Upper lobe of left lung (tissue), 6 donors: ENCODE measurements at regions not wholly inside any gene's neighbourhood (a gene's known extent, or its start where the extent isn't known, plus 50 kb on each side); places are given as distances from the start of the nearest gene placed in this dataset.

Experiments
- ATAC-seq, 2 donors: fragments of 200-7000 bp; cut with Tn5 transposase; one replicate each; pipeline ENCODE4 v1.9.1; 2022; ENCODE audit warnings: mild to moderate bottlenecking in 2 of 2, moderate library complexity in 2 of 2; ENCODE audit not compliant: low FRiP score in 2 of 2
- DNase-seq, 2 donors: peaks; one replicate each; pipeline ENCODE4 v3.0.0-alpha.2; 2019 to 2020
- H3K27ac ChIP-seq, 4 donors: fragments of 200-600 bp; sonication (generic); one replicate each; pipeline ENCODE4 v1.5.1; 2016 to 2019
- H3K27me3 ChIP-seq, 4 donors: fragments of 200-600 bp; sonication (generic); one replicate each; pipeline ENCODE4 v1.5.1; 2017 to 2019
- H3K36me3 ChIP-seq, 4 donors: fragments of 200-600 bp; sonication (generic); one replicate each; pipeline ENCODE4 v1.5.1; 2016 to 2019
- H3K4me1 ChIP-seq, 4 donors: fragments of 200-600 bp; sonication (generic); one replicate each; pipeline ENCODE4 v1.5.1; 2018 to 2019
- H3K4me3 ChIP-seq, 4 donors: fragments of 200-600 bp; sonication (generic); one replicate each; pipeline ENCODE4 v1.5.1; 2017 to 2019; ENCODE audit warnings: mild to moderate bottlenecking in 2 of 4, moderate library complexity in 1 of 4
- H3K9me3 ChIP-seq, 4 donors: fragments of 200-600 bp; sonication (generic); one replicate each; pipeline ENCODE4 v1.5.1; 2018 to 2019
- EP300 ChIP-seq, 4 donors: sonication (generic); formaldehyde crosslinking; IDR thresholded peaks; one replicate each; pipeline ENCODE4 v1.5.1; 2017; ENCODE audit warnings: antibody characterized with exemption in 4 of 4, control low read depth in 2 of 4
- POLR2A ChIP-seq, 4 donors: fragments of 450-650 bp; IDR thresholded peaks; one replicate each; pipeline ENCODE4 v1.5.1; 2016 to 2017; ENCODE audit warnings: antibody characterized with exemption in 4 of 4, mild to moderate bottlenecking in 2 of 4
- POLR2AphosphoS5 ChIP-seq, 2 donors: sonication (generic); formaldehyde crosslinking; IDR thresholded peaks; one replicate each; pipeline ENCODE4 v1.5.1; 2017; ENCODE audit warnings: antibody characterized with exemption in 2 of 2
- WGBS, 2 donors: methylation state at CpG; one replicate each; pipeline ENCODE4 v1.1.5; 2017 to 2018; 5-methylcytosine and 5-hydroxymethylcytosine counted together
- TF ChIP-seq, protein P1 (sequence below), 6 experiments: fragments of 450-650 bp in 4 of 6; fragments of 200-600 bp in 2 of 6; sonication (generic) in 2 of 6; IDR thresholded peaks; one replicate each; pipeline ENCODE4 v1.5.1; 2016 to 2019; ENCODE audit warnings: antibody characterized with exemption in 6 of 6
- donor health status: DM: no; HTN: no; CAD: no; lungs with moderate emphysema.
- donor health status: DM: no; HTN: yes; CAD: no; lungs with severe emphysema.

DNA sequence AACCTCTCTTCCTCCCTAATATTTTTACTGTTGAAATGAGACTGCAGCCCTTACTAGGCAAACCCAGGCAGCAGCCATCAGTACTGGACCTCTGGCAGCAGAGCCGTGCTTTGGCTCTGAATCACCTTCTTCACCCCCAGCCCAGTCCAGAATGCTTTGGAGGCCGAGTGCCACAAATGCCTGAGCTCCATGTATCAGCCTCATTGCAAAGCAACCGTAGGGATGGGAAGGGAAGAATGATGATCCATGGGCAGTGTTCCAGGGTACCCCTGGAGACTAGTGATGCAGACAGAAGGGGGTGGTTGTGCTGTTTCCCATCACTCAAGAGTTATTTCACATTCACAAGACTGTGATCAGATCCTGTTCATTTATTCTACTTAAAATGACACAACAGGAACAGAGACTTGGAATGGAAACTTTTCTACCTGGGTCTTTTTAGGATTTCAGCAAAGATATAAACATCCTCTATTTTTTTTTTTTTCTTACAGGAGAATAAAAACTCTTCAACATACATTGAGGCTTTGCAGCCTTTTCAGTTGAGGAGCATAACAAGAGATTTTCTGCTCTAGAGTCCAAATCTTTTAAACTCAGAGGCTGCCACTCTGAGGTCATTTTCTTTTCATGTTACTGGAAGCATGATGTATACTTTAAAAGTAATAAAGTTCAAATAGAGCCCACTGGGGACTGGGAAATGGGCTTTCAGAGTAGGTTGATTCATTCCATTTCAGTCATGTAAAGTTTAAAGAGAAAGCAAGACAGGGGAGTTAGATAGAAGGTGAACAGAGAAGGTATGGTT, 138.3 kb downstream of the KCNJ2 start:
- H3K4me3 ChIP-seq: no peak overlapping the region
- no peaks in the 10 kb centered on the region for H3K27me3 ChIP-seq
- DNase-seq (no peak), ATAC-seq (no peak)
- no peaks in the 10 kb centered on the region for H3K36me3 ChIP-seq
- no peak overlapping the region for H3K27ac ChIP-seq
- H3K9me3 ChIP-seq: no peaks in the 10 kb centered on the region
- WGBS, 2 donors: 84 to 87% methylated on average over 3 of the region's 3 CpGs
- TF ChIP-seq POLR2AphosphoS5 (IDR thresholded peaks at IDR 0.05): no peak
- TF ChIP-seq, protein P1, sequence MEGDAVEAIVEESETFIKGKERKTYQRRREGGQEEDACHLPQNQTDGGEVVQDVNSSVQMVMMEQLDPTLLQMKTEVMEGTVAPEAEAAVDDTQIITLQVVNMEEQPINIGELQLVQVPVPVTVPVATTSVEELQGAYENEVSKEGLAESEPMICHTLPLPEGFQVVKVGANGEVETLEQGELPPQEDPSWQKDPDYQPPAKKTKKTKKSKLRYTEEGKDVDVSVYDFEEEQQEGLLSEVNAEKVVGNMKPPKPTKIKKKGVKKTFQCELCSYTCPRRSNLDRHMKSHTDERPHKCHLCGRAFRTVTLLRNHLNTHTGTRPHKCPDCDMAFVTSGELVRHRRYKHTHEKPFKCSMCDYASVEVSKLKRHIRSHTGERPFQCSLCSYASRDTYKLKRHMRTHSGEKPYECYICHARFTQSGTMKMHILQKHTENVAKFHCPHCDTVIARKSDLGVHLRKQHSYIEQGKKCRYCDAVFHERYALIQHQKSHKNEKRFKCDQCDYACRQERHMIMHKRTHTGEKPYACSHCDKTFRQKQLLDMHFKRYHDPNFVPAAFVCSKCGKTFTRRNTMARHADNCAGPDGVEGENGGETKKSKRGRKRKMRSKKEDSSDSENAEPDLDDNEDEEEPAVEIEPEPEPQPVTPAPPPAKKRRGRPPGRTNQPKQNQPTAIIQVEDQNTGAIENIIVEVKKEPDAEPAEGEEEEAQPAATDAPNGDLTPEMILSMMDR (IDR thresholded peaks at IDR 0.05): no peak
- TF ChIP-seq POLR2A (IDR thresholded peaks at IDR 0.05): no peak
- TF ChIP-seq EP300 (IDR thresholded peaks at IDR 0.05): no peak
- no peaks in the 10 kb centered on the region for H3K4me1 ChIP-seq

DNA sequence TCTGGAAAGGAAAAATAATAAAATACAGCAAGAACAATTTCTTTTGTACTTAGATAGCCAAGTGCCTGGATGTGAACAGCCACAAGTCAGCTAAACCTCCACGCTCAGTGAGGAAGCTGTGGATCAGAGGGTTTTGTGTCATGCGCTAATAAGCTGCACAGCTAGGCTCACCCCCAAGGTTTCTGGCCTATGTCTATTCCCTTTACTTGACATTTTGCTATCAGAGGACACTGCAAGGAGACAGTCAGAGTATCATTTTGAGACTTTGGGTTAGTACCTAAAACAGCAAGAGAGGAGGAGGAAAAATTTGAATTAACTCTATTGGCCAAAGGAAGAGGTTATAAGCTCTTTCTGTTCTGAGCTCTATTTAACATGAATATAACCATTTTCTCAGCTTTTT, 139.3 kb downstream of the KCNJ2 start:
- TF ChIP-seq EP300 (IDR thresholded peaks at IDR 0.05): no peak
- TF ChIP-seq POLR2A (IDR thresholded peaks at IDR 0.05): no peak
- no peak for TF ChIP-seq POLR2AphosphoS5 (IDR thresholded peaks at IDR 0.05)
- TF ChIP-seq, protein P1 (IDR thresholded peaks at IDR 0.05): no peak
- no peaks in the 10 kb centered on the region for H3K4me1 ChIP-seq
- H3K27ac ChIP-seq: no peak overlapping the region
- no peaks in the 10 kb centered on the region for H3K36me3 ChIP-seq
- ATAC-seq (no peak), DNase-seq (no peak)
- no peaks in the 10 kb centered on the region for H3K27me3 ChIP-seq
- no peak overlapping the region for H3K4me3 ChIP-seq
- no peaks in the 10 kb centered on the region for H3K9me3 ChIP-seq
- WGBS, 2 donors: 86 to 93% methylated on average over 2 of the region's 2 CpGs

DNA sequence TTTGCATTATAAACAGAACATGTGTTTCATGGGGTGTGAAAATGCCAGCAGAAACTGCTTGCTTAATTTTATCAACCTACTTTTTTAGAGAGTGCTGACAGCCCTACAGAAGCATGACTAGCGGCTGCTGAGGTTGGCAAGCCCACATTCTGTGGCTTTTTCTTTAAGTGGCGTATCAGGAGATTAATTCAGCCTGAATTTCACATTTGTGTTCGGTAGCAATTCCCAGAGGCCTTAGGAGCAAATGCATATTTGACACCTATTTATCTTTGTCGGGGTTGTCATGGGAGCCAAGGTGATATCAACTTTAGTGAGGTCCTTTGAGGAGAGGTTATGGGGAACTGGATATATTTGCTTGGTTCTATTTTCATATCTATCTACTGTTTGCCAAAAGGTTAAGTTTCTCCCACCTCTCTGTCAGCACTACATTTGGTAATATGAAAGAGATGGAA, 140.9 kb downstream of the KCNJ2 start:
- Histone ChIP-seq H3K4me1 (peaks cover 0 to 7% (median 0%) of the 10 kb centered on the region in 4 donors), H3K9me3 (no peaks in the 10 kb centered on the region), H3K36me3 (no peaks in the 10 kb centered on the region), H3K27me3 (no peaks in the 10 kb centered on the region), H3K27ac (no peak overlapping the region), H3K4me3 (no peak overlapping the region)
- ATAC-seq (no peak), DNase-seq (no peak)
- TF ChIP-seq, protein P1 (IDR thresholded peaks at IDR 0.05): no peak
- TF ChIP-seq EP300 (IDR thresholded peaks at IDR 0.05) (no peak), POLR2AphosphoS5 (IDR thresholded peaks at IDR 0.05) (no peak), POLR2A (IDR thresholded peaks at IDR 0.05) (no peak)
- 75 to 86% methylated on average over 4 of the region's 4 CpGs for WGBS, 2 donors

DNA sequence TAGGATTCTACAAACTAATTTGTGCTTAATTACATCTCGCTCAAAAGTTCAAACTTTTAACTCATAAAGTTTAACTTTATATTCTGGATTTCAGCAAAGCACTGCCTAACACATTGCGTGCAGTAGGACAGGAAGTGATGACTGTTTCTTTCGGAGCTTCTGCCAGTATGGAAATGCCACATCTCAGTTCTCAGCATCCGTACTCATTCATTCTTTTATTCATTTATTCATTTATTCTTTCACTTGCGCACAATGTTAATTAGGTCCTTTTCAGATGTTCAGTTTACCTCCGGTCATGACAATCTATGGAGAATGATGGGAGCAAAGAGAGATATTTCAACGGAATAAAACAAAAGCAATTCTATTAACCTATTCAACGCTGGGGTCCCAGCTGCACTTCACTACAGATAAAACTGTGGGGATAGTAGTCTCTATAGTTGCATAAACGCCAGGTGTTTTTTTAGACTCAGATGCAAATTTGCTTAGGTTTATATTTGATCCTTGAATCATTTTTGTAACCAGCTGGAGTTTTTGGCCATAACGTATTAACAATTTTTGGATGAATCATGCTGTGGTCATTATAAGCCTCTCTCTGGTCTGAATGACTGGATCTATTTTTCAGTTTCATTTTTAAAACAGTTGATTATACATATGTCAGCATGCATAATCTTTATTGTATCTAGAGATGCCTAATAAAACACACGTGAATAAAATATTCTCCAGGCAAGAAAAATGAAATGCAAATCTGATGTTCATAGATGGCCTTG, 143.9 kb downstream of the KCNJ2 start:
- Histone ChIP-seq H3K9me3 (no peaks in the 10 kb centered on the region), H3K27ac (no peak overlapping the region), H3K36me3 (no peaks in the 10 kb centered on the region), H3K27me3 (no peaks in the 10 kb centered on the region), H3K4me1 (peaks cover 0 to 7% (median 0%) of the 10 kb centered on the region in 4 donors), H3K4me3 (no peak overlapping the region)
- ATAC-seq (no peak), DNase-seq (no peak)
- 58 to 67% methylated on average over 11 of the region's 11 CpGs for WGBS, 2 donors
- TF ChIP-seq POLR2A (IDR thresholded peaks at IDR 0.05): no peak
- TF ChIP-seq, protein P1 (IDR thresholded peaks at IDR 0.05): no peak
- no peak for TF ChIP-seq POLR2AphosphoS5 (IDR thresholded peaks at IDR 0.05)
- TF ChIP-seq EP300 (IDR thresholded peaks at IDR 0.05): no peak
